Endothelial cell (in vitro differentiated cells): ENCODE measurements at regions not wholly inside any gene's neighbourhood (a gene's known extent, or its start where the extent isn't known, plus 50 kb on each side); places are given as distances from the start of the nearest gene placed in this dataset.

Experiments
- DNase-seq: peaks from one replicate; pipeline ENCODE4 v3.0.0; 2021; ENCODE audit warnings: low spot score
- H3K27ac Mint-ChIP-seq: one replicate; pipeline ENCODE4 v1.8.0; 2021; ENCODE audit warnings: mixed read lengths, inconsistent platforms; ENCODE audit not compliant: unreplicated experiment
- H3K27me3 Mint-ChIP-seq: one replicate; pipeline ENCODE4 v1.8.0; 2021; ENCODE audit warnings: mild to moderate bottlenecking, moderate library complexity, mixed read lengths, inconsistent platforms; ENCODE audit not compliant: unreplicated experiment
- H3K36me3 Mint-ChIP-seq: one replicate; pipeline ENCODE4 v1.8.0; 2021; ENCODE audit warnings: mild to moderate bottlenecking, low read depth, mixed read lengths, inconsistent platforms; ENCODE audit not compliant: unreplicated experiment
- H3K4me1 Mint-ChIP-seq: one replicate; pipeline ENCODE4 v1.8.0; 2021; ENCODE audit warnings: mild to moderate bottlenecking, mixed read lengths, inconsistent platforms; ENCODE audit not compliant: unreplicated experiment
- H3K4me3 Mint-ChIP-seq: one replicate; pipeline ENCODE4 v1.8.0; 2021; ENCODE audit warnings: mild to moderate bottlenecking, mixed read lengths, inconsistent platforms; ENCODE audit not compliant: unreplicated experiment
- H3K9me3 Mint-ChIP-seq: one replicate; pipeline ENCODE4 v1.8.0; 2021; ENCODE audit warnings: mixed read lengths, inconsistent platforms; ENCODE audit not compliant: unreplicated experiment
- CTCF ChIP-seq: fragments of 200-600 bp; sonication (generic); IDR thresholded peaks from one replicate; pipeline ENCODE4 v1.5.0; 2021; ENCODE audit warnings: antibody characterized with exemption; ENCODE audit not compliant: unreplicated experiment

DNA sequence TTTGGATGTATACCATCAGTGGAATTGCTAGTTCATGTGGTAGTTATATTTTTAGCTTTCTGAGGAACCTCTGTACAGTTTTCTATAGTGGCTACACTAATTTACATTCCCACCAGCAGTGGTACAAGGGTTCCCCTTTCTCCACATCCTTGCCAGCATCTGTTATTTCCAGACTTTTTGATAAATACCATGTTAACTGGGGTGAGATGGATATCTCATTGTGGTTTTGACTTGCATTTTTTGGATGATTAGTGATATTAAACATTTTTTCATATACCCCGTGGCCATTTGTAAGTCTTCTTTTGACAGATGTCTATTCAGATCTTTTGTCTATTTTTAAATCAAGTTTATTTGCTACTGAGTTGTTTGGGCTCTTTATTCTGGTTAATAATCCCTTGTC is 455.6 kb upstream of the RARB start:
- DNase-seq, result no peak
- H3K27me3 Mint-ChIP-seq, result no peaks in the 10 kb centered on the region
- TF ChIP-seq CTCF, result no peak
- no peaks in the 10 kb centered on the region for H3K9me3 Mint-ChIP-seq
- H3K27ac Mint-ChIP-seq, result no peak overlapping the region
- no peak overlapping the region for H3K4me3 Mint-ChIP-seq
- no peaks in the 10 kb centered on the region for H3K36me3 Mint-ChIP-seq
- no peaks in the 10 kb centered on the region for H3K4me1 Mint-ChIP-seq

GRCh38 chr3:24981309-24981708 is 446.8 kb upstream of the RARB start:
- no peak for DNase-seq
- Mint-ChIP-seq H3K4me3 (no peak overlapping the region), H3K36me3 (no peaks in the 10 kb centered on the region), H3K27me3 (no peaks in the 10 kb centered on the region), H3K4me1 (no peaks in the 10 kb centered on the region), H3K27ac (no peak overlapping the region), H3K9me3 (no peaks in the 10 kb centered on the region)
- TF ChIP-seq CTCF, result no peak

DNA sequence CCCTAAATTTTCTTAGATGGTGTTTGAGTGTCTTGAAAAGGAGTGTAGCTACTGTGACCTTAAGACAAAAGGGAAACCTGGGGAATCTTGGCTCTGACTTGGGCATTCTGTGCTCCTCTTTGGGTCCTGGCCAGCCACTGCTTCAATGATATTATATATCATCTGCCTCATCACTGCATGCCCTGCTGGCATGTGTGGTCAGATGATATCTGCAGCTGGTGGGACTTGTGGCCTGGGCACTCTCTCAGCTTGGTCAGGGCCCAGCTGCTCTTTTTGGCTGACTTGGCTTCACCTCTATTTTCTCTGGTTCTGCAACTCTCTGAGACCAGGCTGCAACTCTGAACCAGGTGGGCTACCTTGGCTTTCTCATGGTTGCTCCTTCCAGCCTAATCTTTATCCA is 446.1 kb upstream of the RARB start:
- Mint-ChIP-seq H3K4me1 (no peaks in the 10 kb centered on the region), H3K36me3 (no peaks in the 10 kb centered on the region), H3K27ac (no peak overlapping the region), H3K4me3 (no peak overlapping the region), H3K9me3 (no peaks in the 10 kb centered on the region), H3K27me3 (no peaks in the 10 kb centered on the region)
- no peak for TF ChIP-seq CTCF
- DNase-seq, result no peak

GRCh38 chr3:24985668-24986067 is 442.4 kb upstream of the RARB start:
- Mint-ChIP-seq H3K4me3 (no peak overlapping the region), H3K4me1 (no peaks in the 10 kb centered on the region), H3K27ac (no peak overlapping the region), H3K27me3 (no peaks in the 10 kb centered on the region), H3K36me3 (no peaks in the 10 kb centered on the region), H3K9me3 (no peaks in the 10 kb centered on the region)
- TF ChIP-seq CTCF, result no peak
- no peak for DNase-seq

DNA sequence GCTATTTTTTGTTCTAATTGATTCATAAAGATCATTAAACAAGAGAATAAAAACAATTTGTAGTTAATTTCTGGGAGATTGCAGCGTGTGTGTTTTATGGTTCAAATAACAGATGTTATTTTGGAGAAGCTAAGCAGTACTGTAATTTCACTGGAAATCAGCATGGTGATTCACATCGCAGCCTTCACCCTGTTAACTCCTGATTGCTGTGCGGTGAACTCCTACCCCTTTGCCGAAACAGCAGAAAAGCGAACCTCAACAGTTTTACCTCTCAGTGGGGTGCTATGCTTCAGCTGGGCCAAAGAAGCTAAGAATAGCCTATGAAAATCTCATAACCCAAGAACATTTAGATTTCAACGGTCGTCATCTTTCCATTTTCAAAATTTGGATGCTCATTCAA is 441.5 kb upstream of the RARB start:
- no peak overlapping the region for H3K4me3 Mint-ChIP-seq
- no peaks in the 10 kb centered on the region for H3K27me3 Mint-ChIP-seq
- no peak for TF ChIP-seq CTCF
- DNase-seq, result no peak
- H3K27ac Mint-ChIP-seq, result no peak overlapping the region
- no peaks in the 10 kb centered on the region for H3K9me3 Mint-ChIP-seq
- H3K4me1 Mint-ChIP-seq, result no peaks in the 10 kb centered on the region
- no peaks in the 10 kb centered on the region for H3K36me3 Mint-ChIP-seq
